DOHH2 (cell line): ENCODE measurements at regions not wholly inside any gene's neighbourhood (a gene's known extent, or its start where the extent isn't known, plus 50 kb on each side); places are given as distances from the start of the nearest gene placed in this dataset.

Experiments
- H3F3A ChIP-seq: fragments of 200-600 bp; sonication (generic), shearing (Covaris generic); 2 replicates; pipeline ENCODE4 v1.6.0; 2016; ENCODE audit warnings: antibody characterized with exemption, mild to moderate bottlenecking; ENCODE audit not compliant: control insufficient read depth, insufficient read depth
- H3K27ac ChIP-seq: fragments of 200-600 bp; sonication (generic); 2 replicates; pipeline ENCODE4 v1.5.1; 2014; ENCODE audit warnings: low read depth, mild to moderate bottlenecking, low read length, moderate library complexity
- H3K27me3 ChIP-seq: fragments of 200-600 bp; sonication (generic); 2 replicates; pipeline ENCODE4 v1.6.1; 2014; ENCODE audit warnings: mild to moderate bottlenecking, low read length, mixed read lengths; ENCODE audit not compliant: control insufficient read depth
- H3K36me3 ChIP-seq: fragments of 200-600 bp; sonication (generic); 2 replicates; pipeline ENCODE4 v1.6.1; 2014; ENCODE audit warnings: mild to moderate bottlenecking, low read length, moderate library complexity, mixed read lengths; ENCODE audit not compliant: control insufficient read depth
- H3K4me1 ChIP-seq: fragments of 200-600 bp; sonication (generic); 2 replicates; pipeline ENCODE4 v1.6.1; 2014; ENCODE audit warnings: mild to moderate bottlenecking, low read length, mixed read lengths; ENCODE audit not compliant: control insufficient read depth
- H3K4me2 ChIP-seq: fragments of 200-600 bp; sonication (generic); 2 replicates; pipeline ENCODE4 v1.6.0; 2014; ENCODE audit warnings: mild to moderate bottlenecking, low read length, moderate library complexity
- H3K4me3 ChIP-seq: fragments of 200-600 bp; sonication (generic); 2 replicates; pipeline ENCODE4 v1.5.1; 2014; ENCODE audit warnings: mild to moderate bottlenecking, low read length, mixed read lengths
- H3K79me2 ChIP-seq: fragments of 200-600 bp; sonication (generic); 2 replicates; pipeline ENCODE4 v1.6.1; 2014; ENCODE audit warnings: mild to moderate bottlenecking, low read length, mixed read lengths; ENCODE audit not compliant: control insufficient read depth
- H3K9me2 ChIP-seq: fragments of 200-600 bp; sonication (generic); replicated peaks from 2 replicates; pipeline ENCODE4 v1.6.1; 2014; ENCODE audit warnings: mild to moderate bottlenecking, low read length, mixed read lengths; ENCODE audit not compliant: control insufficient read depth
- H3K9me3 ChIP-seq: fragments of 200-600 bp; sonication (generic); 2 replicates; pipeline ENCODE4 v1.6.1; 2014; ENCODE audit warnings: antibody characterized with exemption, low read length, mixed read lengths; ENCODE audit not compliant: control insufficient read depth, insufficient read depth
- H4K20me1 ChIP-seq: fragments of 200-600 bp; sonication (generic); 2 replicates; pipeline ENCODE4 v1.6.0; 2014; ENCODE audit warnings: low read depth, mild to moderate bottlenecking, antibody characterized with exemption, low read length, moderate library complexity; ENCODE audit not compliant: control insufficient read depth, insufficient read depth
- EZH2phosphoT487 ChIP-seq: fragments of 200-600 bp; sonication (generic); IDR thresholded peaks from 2 replicates; pipeline ENCODE4 v1.6.1; 2017; ENCODE audit warnings: borderline replicate concordance, mild to moderate bottlenecking, antibody characterized with exemption, low read length, moderate library complexity, mixed read lengths
- TF ChIP-seq, protein P1 (sequence below): fragments of 200-600 bp; sonication (generic); IDR thresholded peaks from one replicate; pipeline ENCODE4 v1.5.1; 2014; ENCODE audit warnings: antibody characterized with exemption, mild to moderate bottlenecking, low read depth, low read length; ENCODE audit not compliant: poor library complexity, severe bottlenecking

DNA sequence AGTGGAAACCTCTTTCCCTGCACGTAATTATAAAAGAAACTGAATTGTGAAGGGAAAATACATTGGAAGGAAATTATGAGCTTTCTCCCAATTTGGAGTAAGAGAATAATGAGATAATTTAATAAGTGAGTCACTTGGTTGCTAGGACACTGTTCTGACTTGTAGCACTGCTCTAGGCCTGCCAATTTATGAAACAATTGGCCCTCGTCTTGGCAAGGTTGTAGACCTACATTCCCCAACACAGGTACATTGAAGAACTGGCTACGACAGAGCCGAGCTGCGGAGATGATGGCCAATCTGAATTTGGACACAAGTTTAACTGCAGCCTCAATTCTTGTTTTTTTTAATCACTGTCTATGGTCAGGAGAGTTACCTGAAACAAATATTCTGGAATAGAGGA is 674.1 kb downstream of the MECOM start:
- Histone ChIP-seq H3F3A (no peaks in the 10 kb centered on the region), H3K36me3 (no peaks in the 10 kb centered on the region), H3K27ac (no peak overlapping the region), H3K9me3 (no peaks in the 10 kb centered on the region), H3K27me3 (no peaks in the 10 kb centered on the region), H3K9me2 (no peaks in the 10 kb centered on the region; the same call in 1 of the 2 replicates), H3K79me2 (no peaks in the 10 kb centered on the region), H3K4me2 (no peak overlapping the region), H3K4me3 (no peak overlapping the region), H3K4me1 (no peaks in the 10 kb centered on the region), H4K20me1 (no peaks in the 10 kb centered on the region)
- TF ChIP-seq, protein P1, sequence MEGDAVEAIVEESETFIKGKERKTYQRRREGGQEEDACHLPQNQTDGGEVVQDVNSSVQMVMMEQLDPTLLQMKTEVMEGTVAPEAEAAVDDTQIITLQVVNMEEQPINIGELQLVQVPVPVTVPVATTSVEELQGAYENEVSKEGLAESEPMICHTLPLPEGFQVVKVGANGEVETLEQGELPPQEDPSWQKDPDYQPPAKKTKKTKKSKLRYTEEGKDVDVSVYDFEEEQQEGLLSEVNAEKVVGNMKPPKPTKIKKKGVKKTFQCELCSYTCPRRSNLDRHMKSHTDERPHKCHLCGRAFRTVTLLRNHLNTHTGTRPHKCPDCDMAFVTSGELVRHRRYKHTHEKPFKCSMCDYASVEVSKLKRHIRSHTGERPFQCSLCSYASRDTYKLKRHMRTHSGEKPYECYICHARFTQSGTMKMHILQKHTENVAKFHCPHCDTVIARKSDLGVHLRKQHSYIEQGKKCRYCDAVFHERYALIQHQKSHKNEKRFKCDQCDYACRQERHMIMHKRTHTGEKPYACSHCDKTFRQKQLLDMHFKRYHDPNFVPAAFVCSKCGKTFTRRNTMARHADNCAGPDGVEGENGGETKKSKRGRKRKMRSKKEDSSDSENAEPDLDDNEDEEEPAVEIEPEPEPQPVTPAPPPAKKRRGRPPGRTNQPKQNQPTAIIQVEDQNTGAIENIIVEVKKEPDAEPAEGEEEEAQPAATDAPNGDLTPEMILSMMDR = no peak
- TF ChIP-seq EZH2phosphoT487 = no peak

DNA sequence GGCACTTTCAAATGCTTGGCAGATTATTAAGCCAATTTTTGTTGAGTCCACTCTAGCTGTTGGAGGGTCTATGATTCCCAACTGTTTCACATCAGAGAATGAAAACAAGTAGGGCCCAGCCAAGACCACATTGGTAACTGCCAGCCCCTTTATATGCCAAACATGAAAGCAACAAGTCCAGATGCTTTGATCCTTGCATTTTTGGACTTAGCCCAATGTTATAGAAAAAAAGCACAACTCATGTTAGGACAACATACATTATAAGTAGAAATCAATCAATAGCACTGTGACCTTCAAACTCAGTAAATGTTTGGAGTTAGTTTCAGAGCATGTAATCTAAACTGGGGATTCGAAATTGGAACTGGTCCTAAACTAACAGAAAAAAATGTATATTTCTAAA is 674.7 kb downstream of the MECOM start:
- no peaks in the 10 kb centered on the region for H4K20me1 ChIP-seq
- no peak overlapping the region for H3K4me2 ChIP-seq
- TF ChIP-seq, protein P1 = no peak
- TF ChIP-seq EZH2phosphoT487 = no peak
- H3K27ac ChIP-seq = no peak overlapping the region
- H3K4me3 ChIP-seq = no peak overlapping the region
- no peaks in the 10 kb centered on the region for H3K27me3 ChIP-seq
- no peaks in the 10 kb centered on the region for H3K9me3 ChIP-seq
- no peaks in the 10 kb centered on the region for H3K36me3 ChIP-seq
- H3K79me2 ChIP-seq = no peaks in the 10 kb centered on the region
- no peaks in the 10 kb centered on the region; the same call in 1 of the 2 replicates for H3K9me2 ChIP-seq
- no peaks in the 10 kb centered on the region for H3K4me1 ChIP-seq
- H3F3A ChIP-seq = no peaks in the 10 kb centered on the region

DNA sequence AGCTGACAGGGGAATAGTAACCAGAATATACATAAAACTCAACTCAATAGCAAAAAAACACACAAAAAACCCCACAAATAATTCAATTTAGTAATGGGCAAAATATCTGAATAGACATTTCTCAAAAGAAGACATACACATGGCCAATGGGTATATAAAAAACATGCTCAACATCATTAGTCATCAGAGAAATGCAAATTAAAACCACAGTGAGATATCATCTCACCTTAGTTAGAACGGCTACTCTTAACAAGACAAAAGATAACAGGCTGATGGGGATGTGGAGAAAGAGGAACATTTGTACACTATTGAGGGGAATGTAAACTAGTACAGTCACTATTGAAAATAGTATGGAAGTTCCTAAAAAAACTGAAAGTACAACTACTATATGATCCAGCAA is 678.6 kb downstream of the MECOM start:
- no peak overlapping the region for H3K4me2 ChIP-seq
- H3K9me3 ChIP-seq = no peaks in the 10 kb centered on the region
- no peaks in the 10 kb centered on the region; the same call in 1 of the 2 replicates for H3K9me2 ChIP-seq
- no peaks in the 10 kb centered on the region for H3K79me2 ChIP-seq
- H3K36me3 ChIP-seq = no peaks in the 10 kb centered on the region
- no peaks in the 10 kb centered on the region for H3F3A ChIP-seq
- no peak for TF ChIP-seq EZH2phosphoT487
- TF ChIP-seq, protein P1 = no peak
- no peak overlapping the region for H3K27ac ChIP-seq
- no peaks in the 10 kb centered on the region for H4K20me1 ChIP-seq
- H3K4me1 ChIP-seq = no peaks in the 10 kb centered on the region
- no peaks in the 10 kb centered on the region for H3K27me3 ChIP-seq
- no peak overlapping the region for H3K4me3 ChIP-seq
